SK-N-SH (cell line): ENCODE measurements at regions not wholly inside any gene's neighbourhood (a gene's known extent, or its start where the extent isn't known, plus 50 kb on each side); places are given as distances from the start of the nearest gene placed in this dataset.

ENCODE experiments used
- CTCF ChIA-PET: fragments of 300-600, 350-600 bp; formaldehyde crosslinking; extraction: SDS; loops from one replicate; lab custom pipeline; 2021; lab: Yijun Ruan, JAX
- POLR2A ChIA-PET: fragments of 350-600 bp; sonication (Branson Sonifier 250); formaldehyde crosslinking; extraction: SDS; loops from one replicate; lab custom pipeline; 2020; ENCODE audit warnings: antibody characterized with exemption, inconsistent platforms; lab: Yijun Ruan, JAX
- DNase-seq: peaks from one replicate; pipeline ENCODE4 v3.0.0; 2012
- H2AFZ ChIP-seq: fragments of 200-600 bp; sonication (generic); 2 replicates; pipeline ENCODE4 v1.8.1; 2016; ENCODE audit warnings: antibody characterized with exemption, mild to moderate bottlenecking, low read depth
- H3F3A ChIP-seq: fragments of 200-600 bp; sonication (generic); replicated peaks from 2 replicates; pipeline ENCODE3; 2016; ENCODE audit warnings: antibody characterized with exemption, mild to moderate bottlenecking; ENCODE audit not compliant: insufficient read depth
- H3K27ac ChIP-seq, 2 experiments: fragments of 200-500 bp in 1 of 2; fragments of 200-600 bp in 1 of 2; sonication (Bioruptor generic) in 1 of 2; sonication (generic), shearing (Covaris generic) in 1 of 2; 2 replicates each; pipeline versions ENCODE4 v1.5.1 to v1.6.1; 2014 to 2016; ENCODE audit warnings: low read depth in 2 of 2, inconsistent platforms in 1 of 2, low read length in 1 of 2, mild to moderate bottlenecking in 1 of 2, mixed read lengths in 1 of 2
- H3K27me3 ChIP-seq: fragments of 200-600 bp; sonication (generic), shearing (Covaris generic); 2 replicates; pipeline ENCODE4 v1.6.1; 2016; ENCODE audit warnings: mixed run types; ENCODE audit not compliant: insufficient read depth
- H3K36me3 ChIP-seq, 2 experiments: fragments of 200-500 bp in 1 of 2; fragments of 200-600 bp in 1 of 2; sonication (Bioruptor generic) in 1 of 2; sonication (generic) in 1 of 2; replicated peaks in 1 of 2; 2 replicates each; pipeline versions ENCODE3 to v1.5.1; 2014 to 2016; ENCODE audit warnings: low read length in 1 of 2, mild to moderate bottlenecking in 1 of 2; ENCODE audit not compliant: insufficient read depth in 2 of 2, control insufficient read depth in 1 of 2
- H3K4me1 ChIP-seq, 2 experiments: fragments of 200-500 bp in 1 of 2; fragments of 200-600 bp in 1 of 2; sonication (Bioruptor generic) in 1 of 2; sonication (generic), shearing (Covaris generic) in 1 of 2; 2 replicates each; pipeline versions ENCODE4 v1.5.1 to v1.6.1; 2014 to 2016; ENCODE audit warnings: low read depth in 1 of 2, low read length in 1 of 2, mixed run types in 1 of 2; ENCODE audit not compliant: insufficient read depth in 2 of 2, control insufficient read depth in 1 of 2
- H3K4me2 ChIP-seq: fragments of 200-600 bp; sonication (generic), shearing (Covaris generic); 2 replicates; pipeline ENCODE4 v1.6.1; 2017; ENCODE audit warnings: mixed run types
- H3K4me3 ChIP-seq, 2 experiments: fragments of 200-500 bp in 1 of 2; fragments of 200-600 bp in 1 of 2; sonication (Bioruptor generic) in 1 of 2; sonication (generic), shearing (Covaris generic) in 1 of 2; 2 replicates each; pipeline versions ENCODE4 v1.5.1 to v1.8.1; 2014 to 2016; ENCODE audit warnings: low read depth in 2 of 2, inconsistent platforms in 1 of 2, low read length in 1 of 2, mild to moderate bottlenecking in 1 of 2, mixed read lengths in 1 of 2, moderate library complexity in 1 of 2
- H3K79me2 ChIP-seq: fragments of 200-600 bp; sonication (generic); 2 replicates; pipeline ENCODE4 v1.8.1; 2017; ENCODE audit warnings: mild to moderate bottlenecking; ENCODE audit not compliant: insufficient read depth
- H3K9ac ChIP-seq: fragments of 200-600 bp; sonication (generic); 2 replicates; pipeline ENCODE4 v1.6.1; 2017; ENCODE audit warnings: mixed run types
- H3K9me2 ChIP-seq: fragments of 200-600 bp; sonication (generic); 2 replicates; pipeline ENCODE4 v1.6.1; 2017; ENCODE audit warnings: mixed run types
- H3K9me3 ChIP-seq: fragments of 200-600 bp; sonication (generic); 2 replicates; pipeline ENCODE4 v1.6.1; 2017; ENCODE audit warnings: mixed run types, mild to moderate bottlenecking, moderate library complexity
- H4K20me1 ChIP-seq: fragments of 200-600 bp; sonication (generic); 2 replicates; pipeline ENCODE4 v1.6.1; 2017; ENCODE audit warnings: mild to moderate bottlenecking, mixed run types; ENCODE audit not compliant: insufficient read depth
- ELF1 ChIP-seq: IDR thresholded peaks from 2 replicates; pipeline ENCODE4 v1.4.0; 2012
- EZH2phosphoT487 ChIP-seq: fragments of 200-600 bp; sonication (generic); IDR thresholded peaks from 2 replicates; pipeline ENCODE4 v1.6.1; 2017; ENCODE audit warnings: low read depth, mixed run types, mild to moderate bottlenecking, antibody characterized with exemption, moderate library complexity, borderline replicate concordance
- FOXM1 ChIP-seq: IDR thresholded peaks from 2 replicates; pipeline ENCODE4 v1.4.0; 2012; ENCODE audit warnings: low read depth, mild to moderate bottlenecking
- GATA2 ChIP-seq: sonication (generic); formaldehyde crosslinking; IDR thresholded peaks from 2 replicates; pipeline ENCODE4 v1.5.0; 2020; ENCODE audit warnings: mild to moderate bottlenecking, missing genetic modification reagents
- JUND ChIP-seq: IDR thresholded peaks from 2 replicates; pipeline ENCODE4 v1.4.0; 2012
- NFIC ChIP-seq: IDR thresholded peaks from 2 replicates; pipeline ENCODE4 v1.4.0; 2012; ENCODE audit warnings: borderline replicate concordance
- NRF1 ChIP-seq: IDR thresholded peaks from 2 replicates; pipeline ENCODE4 v1.6.1; 2012; ENCODE audit warnings: low read depth, mild to moderate bottlenecking, low read length
- RAD21 ChIP-seq: IDR thresholded peaks from 2 replicates; pipeline ENCODE4 v1.6.1; 2012; ENCODE audit warnings: mild to moderate bottlenecking, low read length
- RFX5 ChIP-seq: IDR thresholded peaks from 2 replicates; pipeline ENCODE4 v1.6.1; 2012; ENCODE audit warnings: mild to moderate bottlenecking, improper control_type of control experiment, low read length
- SMC3 ChIP-seq: IDR thresholded peaks from 2 replicates; pipeline ENCODE4 v1.6.1; 2012; ENCODE audit warnings: low read depth, low read length, improper control_type of control experiment
- TAF1 ChIP-seq: IDR thresholded peaks from 2 replicates; pipeline ENCODE4 v1.6.1; 2012; ENCODE audit warnings: low read depth, mild to moderate bottlenecking, low read length, moderate library complexity, borderline replicate concordance
- TCF12 ChIP-seq: IDR thresholded peaks from 2 replicates; pipeline ENCODE4 v1.4.0; 2012
- TEAD4 ChIP-seq: IDR thresholded peaks from 2 replicates; pipeline ENCODE4 v1.4.0; 2012; ENCODE audit warnings: mild to moderate bottlenecking, borderline replicate concordance; ENCODE audit not compliant: insufficient read depth
- WGBS: methylation state at CpG from one replicate; pipeline ENCODE4 v1.1.6; 2017; ENCODE audit warnings: low lambda C conversion rate; 5-methylcytosine and 5-hydroxymethylcytosine counted together
- TF ChIP-seq, protein P1 (sequence below): IDR thresholded peaks from 2 replicates; pipeline ENCODE4 v1.4.0; 2012; ENCODE audit warnings: low read depth
- TF ChIP-seq, protein P2 (sequence below): IDR thresholded peaks from 2 replicates; pipeline ENCODE4; 2012

DNA sequence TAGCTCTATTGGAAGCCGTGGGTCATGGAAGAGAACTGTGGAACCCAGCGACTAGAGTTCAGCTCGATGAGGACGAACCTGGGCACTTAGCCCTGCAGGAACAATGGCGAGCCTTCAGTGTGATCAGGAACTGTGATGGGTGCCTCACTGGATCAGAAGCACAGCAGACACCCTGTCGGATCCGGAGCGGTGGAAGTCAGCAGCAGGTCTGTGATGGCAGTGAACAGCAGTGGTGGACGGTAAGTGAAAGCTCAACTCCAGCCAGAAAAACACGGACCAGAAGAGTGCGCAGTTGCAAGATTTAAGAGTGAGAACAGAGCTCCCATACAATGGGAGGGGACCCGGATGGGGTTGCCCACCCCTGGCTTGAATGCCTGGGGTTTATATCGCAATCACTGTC lies 282.2 kb downstream of the NSUN3 start (continued):
- TF ChIP-seq TAF1 = no peak
- TF ChIP-seq NRF1 = no peak
- TF ChIP-seq SMC3 = no peak
- no peak for TF ChIP-seq RAD21
- TF ChIP-seq RFX5 = no peak
- no peak for TF ChIP-seq EZH2phosphoT487

GRCh38 chr3:94349310-94349878 lies 286.5 kb downstream of the NSUN3 start:
- WGBS = 64% methylated on average over 4 of the region's 4 CpGs
- Histone ChIP-seq H3K27me3 (no peaks in the 10 kb centered on the region), H3K9ac (no peak overlapping the region), H3K9me2 (no peaks in the 10 kb centered on the region), H3K27ac (no peak overlapping the region), H2AFZ (no peak overlapping the region), H3K36me3 (no peaks in the 10 kb centered on the region), H3F3A (no peaks in the 10 kb centered on the region), H4K20me1 (no peaks in the 10 kb centered on the region), H3K79me2 (no peaks in the 10 kb centered on the region), H3K4me2 (no peak overlapping the region), H3K9me3 (no peaks in the 10 kb centered on the region), H3K4me1 (no peaks in the 10 kb centered on the region), H3K4me3 (no peak overlapping the region)
- DNase-seq = no peak
- TF ChIP-seq NFIC = no peak
- no peak for TF ChIP-seq JUND
- TF ChIP-seq, protein P1, sequence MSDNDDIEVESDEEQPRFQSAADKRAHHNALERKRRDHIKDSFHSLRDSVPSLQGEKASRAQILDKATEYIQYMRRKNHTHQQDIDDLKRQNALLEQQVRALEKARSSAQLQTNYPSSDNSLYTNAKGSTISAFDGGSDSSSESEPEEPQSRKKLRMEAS = no peak
- no peak for TF ChIP-seq TCF12
- no peak for TF ChIP-seq GATA2 (CRISPR knock-in tag)
- TF ChIP-seq TAF1 = no peak
- TF ChIP-seq ELF1 = no peak
- no peak for TF ChIP-seq FOXM1
- no peak for TF ChIP-seq RFX5
- TF ChIP-seq, protein P2, sequence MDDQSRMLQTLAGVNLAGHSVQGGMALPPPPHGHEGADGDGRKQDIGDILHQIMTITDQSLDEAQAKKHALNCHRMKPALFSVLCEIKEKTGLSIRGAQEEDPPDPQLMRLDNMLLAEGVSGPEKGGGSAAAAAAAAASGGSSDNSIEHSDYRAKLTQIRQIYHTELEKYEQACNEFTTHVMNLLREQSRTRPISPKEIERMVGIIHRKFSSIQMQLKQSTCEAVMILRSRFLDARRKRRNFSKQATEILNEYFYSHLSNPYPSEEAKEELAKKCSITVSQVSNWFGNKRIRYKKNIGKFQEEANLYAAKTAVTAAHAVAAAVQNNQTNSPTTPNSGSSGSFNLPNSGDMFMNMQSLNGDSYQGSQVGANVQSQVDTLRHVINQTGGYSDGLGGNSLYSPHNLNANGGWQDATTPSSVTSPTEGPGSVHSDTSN = no peak
- CTCF ChIA-PET = no interaction called here
- POLR2A ChIA-PET = no interaction called here

- no peaks in the 10 kb centered on the region for H3K27me3 ChIP-seq
- TF ChIP-seq, protein P1 = no peak
- TF ChIP-seq SMC3 (no peak), TEAD4 (no peak)
- H3K9me2 ChIP-seq = no peaks in the 10 kb centered on the region
- ChIA-PET CTCF (interaction anchor here (0.9 to 1.4 kb wide), 5 partner anchors 9 to 96 kb away, joined by 3 to 5 read pairs (median 4); no protein-coding TSS in a partner anchor), POLR2A (no interaction called here)
- H3K9me3 ChIP-seq = no peaks in the 10 kb centered on the region; the same call in 1 of the 2 replicates
- H3K4me1 ChIP-seq = no peaks in the 10 kb centered on the region; a peak in 1 of 4 replicates
- H3K36me3 ChIP-seq = no peaks in the 10 kb centered on the region
- no peak overlapping the region for H3K4me3 ChIP-seq
- H3F3A ChIP-seq = no peaks in the 10 kb centered on the region
- H3K9ac ChIP-seq = no peak overlapping the region
- no peaks in the 10 kb centered on the region for H3K79me2 ChIP-seq
- H2AFZ ChIP-seq = no peak overlapping the region
- H3K27ac ChIP-seq = no peak overlapping the region
- H3K4me2 ChIP-seq = no peak overlapping the region
- H4K20me1 ChIP-seq = no peaks in the 10 kb centered on the region
- DNase-seq = no peak
- 73% methylated on average over 1 of the region's 1 CpG for WGBS
These were observed 293.7 kb downstream of the NSUN3 start for GRCh38 chr3:94356581-94356980.
